Cerebellar nuclear complex (tissue), 1 donor: ENCODE measurements at regions not wholly inside any gene's neighbourhood (a gene's known extent, or its start where the extent isn't known, plus 50 kb on each side); places are given as distances from the start of the nearest gene placed in this dataset.
"Not testable (repeated sequence)": the region's sequence is repeated elsewhere in the genome, so short reads cannot be mapped to it uniquely, and the experiment has no call there.

Experiments
- DNase-seq, 2 experiments: peaks; one replicate each; lab custom pipeline; 2025; lab: John Stamatoyannopoulos, UW

DNA sequence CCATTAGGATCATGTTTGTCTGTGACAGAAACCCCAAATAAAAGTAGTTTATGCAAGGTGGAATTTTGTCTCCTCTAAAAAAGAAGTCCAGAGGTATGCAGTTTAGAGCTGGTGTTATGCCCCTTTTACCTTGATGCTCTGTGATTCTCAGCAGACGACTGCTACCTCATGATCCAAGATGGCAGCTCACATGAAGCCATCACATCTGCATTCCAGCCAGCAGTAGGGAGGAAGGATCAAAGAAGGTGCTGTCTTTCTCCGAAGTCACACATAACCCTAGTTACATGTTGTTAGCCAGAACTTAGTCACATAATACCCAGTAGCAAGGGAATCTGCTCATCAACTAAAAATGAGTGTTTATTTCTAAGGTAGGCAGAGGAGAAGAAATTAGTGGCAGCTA is 135.7 kb upstream of the HS3ST2 start:
- DNase-seq: no peak

DNA sequence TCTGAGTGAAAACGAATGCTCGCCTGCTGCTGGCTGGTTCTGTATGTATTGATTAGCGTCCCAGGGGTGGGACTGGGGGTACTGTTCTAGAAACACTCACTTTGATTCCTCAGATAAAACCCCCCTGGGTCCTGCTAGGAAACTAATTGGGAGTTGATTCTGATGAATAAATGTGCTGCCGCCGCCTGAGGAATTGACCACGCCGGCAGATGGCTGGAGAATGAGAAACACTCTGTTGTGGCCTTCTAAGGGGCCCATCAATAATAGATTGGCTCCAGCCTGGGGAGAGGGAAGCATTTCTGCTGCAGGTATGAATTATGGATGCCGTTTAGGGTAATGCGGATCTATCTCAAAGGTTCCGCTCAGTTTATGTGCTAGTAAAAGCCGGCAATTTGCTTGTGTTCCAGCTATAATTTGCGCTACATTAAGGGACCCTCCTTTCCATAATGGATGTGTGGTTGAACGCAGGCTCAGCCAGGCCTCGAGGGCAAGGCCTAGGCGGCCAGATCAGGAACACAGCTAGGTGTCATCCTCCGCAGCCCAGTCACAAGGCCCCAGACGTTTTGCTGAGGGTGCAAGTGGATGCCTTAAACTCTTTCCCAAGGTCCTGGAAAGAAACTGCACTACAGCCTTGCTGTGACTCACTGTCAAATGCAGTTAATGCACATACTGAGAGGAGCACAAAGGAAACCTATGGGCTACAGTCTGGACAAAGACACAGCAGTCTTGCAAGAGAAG is 132.2 kb upstream of the HS3ST2 start:
- no peak for DNase-seq

DNA sequence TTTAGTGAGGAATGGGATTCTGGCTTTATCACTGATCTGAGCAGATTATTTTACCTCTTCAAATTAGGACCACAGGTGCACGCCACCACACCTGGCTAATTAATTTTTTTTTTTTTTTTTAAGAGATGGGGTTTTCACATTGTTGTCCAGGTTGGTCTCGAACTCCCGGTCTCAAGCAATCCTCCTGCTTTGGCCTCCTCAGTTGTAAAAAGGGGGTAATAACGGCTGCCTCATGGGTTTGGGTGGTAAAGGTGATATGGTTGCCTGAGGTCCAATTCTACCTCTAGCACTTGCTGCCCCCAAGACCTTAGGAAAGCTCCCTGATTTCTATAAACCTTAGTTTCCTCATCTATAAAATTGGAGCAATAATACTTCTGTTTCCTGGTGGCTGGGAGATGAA is 130.7 kb upstream of the HS3ST2 start:
- no peak for DNase-seq

DNA sequence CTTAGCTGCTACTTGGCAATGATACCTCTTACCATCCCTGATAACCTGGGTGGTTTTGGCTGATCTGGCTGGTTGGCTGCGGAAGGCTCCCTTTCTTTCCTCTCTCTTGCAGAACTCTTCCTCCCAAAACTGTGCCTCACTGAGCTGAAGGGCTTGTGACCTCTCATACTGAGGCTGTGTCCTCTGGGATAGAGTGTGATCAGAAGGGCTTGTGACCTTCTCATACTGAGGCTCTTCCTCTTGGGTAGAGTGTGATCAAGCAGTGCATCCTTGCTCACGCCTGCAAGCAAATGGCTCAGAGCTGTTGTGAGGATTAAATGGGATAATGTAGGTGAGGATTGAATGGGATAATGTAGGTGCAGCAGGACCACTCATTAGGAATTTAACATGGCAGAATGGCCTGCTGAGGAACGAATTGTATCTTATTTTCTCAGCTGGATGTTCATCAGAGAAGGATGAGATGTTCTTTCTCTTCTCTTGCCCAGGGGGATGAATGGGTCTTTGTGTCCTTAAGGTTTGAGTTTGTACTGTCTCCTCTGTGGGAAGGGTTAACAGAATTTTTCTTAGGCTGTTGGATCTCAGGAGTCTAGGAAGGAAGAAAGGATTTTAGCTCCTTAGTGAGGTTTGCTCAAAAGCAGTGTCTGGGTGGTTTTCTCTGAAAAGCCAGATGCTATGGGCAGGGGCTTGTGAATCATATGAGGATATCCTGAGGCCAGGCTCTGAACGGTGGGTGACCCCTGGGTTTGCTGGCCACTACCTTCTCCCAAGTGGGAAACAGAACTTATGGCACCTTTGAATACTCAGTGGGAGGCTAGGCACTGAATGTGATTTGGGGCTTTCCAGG is 130.0 kb upstream of the HS3ST2 start:
- DNase-seq: no peak

DNA sequence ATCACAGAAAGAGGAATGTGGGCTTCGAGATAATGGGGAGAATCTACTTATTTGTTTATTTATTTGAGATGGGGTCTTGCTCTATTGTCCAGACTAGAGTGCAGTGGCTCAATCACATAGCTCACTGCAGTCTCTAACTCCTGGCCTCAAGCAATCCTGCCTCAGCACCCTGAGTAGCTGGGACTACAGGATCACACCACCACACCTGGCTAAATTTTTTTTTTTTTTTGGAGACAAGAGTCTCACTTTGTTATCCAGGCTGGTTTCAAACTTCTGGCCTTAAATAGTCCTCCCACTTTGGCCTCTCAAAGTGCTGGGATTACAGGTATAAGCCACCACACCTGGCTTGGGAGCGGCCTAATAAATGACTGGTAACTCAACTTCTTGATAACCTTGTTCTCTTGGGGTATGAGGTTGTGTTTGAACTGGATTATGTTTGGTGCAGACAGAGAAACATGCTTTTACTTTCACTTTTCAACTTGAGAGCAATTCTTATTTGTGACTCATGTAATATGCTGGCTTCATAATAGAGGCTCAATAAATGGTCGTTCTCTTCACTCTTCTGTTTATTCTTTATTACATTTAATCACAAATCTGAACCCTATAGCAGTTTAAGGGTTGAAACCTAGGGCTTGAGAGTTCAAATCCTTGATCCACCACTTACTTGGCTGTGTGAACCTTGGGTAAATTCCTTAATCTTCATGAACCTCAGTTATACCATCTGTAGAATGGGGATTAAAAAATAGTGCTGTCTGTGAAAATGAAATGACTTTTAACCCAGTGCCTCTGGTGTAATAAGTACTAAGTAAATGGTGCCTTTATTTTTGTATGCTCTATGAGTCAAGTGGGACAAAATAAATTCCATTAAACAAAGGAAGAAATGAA is 129.1 kb upstream of the HS3ST2 start:
- no peak for DNase-seq

DNA sequence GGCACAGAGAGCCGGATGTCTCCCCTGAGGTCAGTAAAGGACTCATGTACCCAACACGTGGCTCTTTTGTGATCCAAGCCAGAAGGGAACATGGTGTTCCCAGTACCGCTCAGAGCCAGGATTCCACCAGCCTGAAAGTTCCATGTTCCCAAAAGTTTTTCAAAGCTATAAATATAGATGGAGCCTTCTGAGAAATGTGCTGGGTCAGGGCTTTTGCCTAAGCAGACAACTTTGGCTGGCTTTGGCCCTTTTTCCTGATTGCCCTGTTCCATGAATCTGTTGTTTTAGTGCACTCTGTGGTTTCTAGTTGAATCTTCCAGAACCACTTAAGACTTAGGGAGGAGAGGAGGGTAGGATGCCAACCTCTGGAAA is 128.5 kb upstream of the HS3ST2 start:
- no peak for DNase-seq

DNA sequence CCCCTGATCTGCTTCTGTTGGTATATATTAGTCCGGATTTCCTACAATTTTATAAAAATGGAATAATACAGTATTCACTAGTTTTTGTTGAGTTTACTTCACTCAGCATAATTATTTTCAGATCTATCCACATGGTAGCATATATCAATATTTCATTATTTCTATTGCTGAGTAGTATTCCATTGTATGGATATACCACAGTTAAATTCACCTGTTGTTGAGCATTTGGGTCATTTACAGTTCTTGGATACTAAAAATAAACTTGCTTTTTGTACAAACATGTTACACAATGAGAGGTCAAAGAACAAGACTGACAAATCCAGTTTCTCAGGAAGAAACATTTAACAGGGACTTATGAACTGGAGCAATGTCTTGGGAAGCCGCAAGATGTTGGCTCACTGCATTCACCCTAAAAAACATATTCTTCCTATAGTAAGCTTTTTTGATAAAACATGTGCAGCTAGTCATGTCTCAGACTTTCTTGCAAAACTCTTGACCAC is 126.9 kb upstream of the HS3ST2 start:
- DNase-seq: no peak

DNA sequence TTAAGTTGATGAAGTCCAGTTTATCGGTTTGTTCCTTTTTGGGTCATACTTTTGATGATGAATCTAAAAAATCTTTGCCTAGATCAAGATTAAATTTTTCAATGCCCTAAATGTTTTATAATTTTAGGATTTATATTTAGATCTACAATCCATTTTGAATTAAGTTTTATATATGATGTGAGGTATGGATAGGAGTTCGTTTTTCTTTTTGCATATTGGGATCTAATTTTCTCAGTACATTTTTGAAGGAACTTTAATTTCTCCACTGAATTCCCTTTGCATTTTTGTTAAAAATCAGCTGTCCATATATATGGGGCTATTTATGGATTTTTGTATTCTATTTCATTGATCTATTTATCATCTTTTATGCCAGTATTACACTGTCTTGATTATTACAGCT is 125.5 kb upstream of the HS3ST2 start:
- DNase-seq: no peak

DNA sequence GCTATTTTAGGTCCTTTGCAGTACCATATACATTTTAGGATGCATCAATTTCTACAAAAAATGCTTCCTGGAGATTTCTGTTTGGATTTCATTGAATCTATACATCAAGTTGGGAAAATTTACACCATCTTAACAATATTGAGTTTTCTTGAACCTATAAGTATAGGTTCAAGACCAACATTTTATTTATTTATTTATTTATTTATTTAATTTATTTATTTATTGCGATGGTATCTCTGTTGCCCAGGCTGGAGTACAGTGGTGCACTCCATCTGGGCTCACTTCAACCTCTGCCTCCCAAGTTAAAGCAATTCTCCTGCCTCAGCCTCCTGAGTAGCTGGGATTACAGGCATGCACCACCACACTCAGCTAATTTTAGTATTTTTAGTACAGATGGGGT is 125.0 kb upstream of the HS3ST2 start:
- DNase-seq: no peak

DNA sequence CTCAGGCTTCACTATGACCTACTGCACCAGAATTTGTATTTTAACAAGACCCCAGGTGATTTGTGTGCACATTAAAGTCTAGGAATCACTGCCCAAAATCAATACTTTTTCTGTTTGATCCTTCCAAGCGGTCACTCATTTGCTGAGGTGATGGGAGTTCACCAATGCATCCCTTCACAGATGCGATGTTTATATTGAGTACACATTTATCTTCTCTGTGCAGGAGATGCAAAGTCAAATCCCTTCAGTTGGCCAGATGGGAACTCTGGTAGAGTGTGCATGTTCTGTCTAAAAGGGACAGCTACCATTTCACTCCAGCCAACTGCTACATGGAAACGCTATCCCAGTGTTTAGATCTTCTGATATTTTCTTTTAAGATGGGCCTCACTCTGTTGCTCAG is 122.6 kb upstream of the HS3ST2 start:
- no peak for DNase-seq

DNA sequence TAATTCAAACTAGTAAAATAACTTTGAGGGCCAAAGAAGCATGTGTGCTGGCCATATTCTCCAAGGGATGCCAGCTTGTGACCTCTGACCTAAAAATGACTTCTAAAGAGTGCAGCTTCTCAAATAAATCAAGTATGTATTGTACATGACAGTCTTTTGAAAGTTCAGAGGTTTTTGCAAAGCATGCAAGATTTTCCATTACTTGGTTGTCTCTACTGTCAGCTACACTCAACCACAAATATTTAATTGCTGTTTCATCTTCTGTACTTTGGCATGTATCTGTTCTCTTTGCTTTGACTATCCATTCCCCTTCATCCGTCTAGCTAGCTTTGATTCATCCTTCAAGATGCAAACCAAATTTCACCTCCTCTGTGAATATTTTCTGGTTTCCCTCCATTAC is 121.9 kb upstream of the HS3ST2 start:
- no peak for DNase-seq

DNA sequence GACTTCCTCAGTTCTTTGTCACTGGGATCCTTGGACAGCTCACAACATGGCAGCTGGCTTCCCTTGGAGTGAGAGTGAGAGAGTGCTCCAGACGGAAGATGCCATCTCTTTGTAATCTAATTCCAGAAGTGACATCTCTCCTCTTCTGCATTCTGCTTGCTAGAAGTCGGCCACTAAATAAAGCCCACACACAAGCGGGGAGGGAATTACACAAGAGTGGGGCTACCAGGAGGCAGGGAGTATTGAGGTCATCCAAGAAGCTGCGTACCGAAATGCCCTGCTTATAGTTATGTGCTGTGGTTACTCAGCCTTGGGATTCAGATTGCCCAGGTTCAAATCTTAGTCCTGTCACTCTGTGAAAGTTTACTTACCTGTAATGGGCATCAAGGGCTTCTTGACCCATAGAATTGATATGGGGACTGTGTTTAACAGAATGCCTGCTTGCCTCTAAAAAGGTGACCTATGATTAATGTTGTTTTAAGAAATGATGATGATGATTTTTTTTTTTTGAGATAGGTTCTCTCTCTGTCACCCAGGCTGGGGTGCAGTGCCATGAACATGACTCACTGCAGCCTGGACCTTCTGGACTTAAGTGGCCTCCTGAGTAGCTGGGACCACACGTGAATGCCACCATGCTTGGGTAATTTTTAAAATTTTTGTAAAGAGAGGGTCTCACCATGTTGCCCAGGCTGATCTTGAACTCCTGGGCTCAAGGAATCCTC is 120.9 kb upstream of the HS3ST2 start:
- no peak for DNase-seq

DNA sequence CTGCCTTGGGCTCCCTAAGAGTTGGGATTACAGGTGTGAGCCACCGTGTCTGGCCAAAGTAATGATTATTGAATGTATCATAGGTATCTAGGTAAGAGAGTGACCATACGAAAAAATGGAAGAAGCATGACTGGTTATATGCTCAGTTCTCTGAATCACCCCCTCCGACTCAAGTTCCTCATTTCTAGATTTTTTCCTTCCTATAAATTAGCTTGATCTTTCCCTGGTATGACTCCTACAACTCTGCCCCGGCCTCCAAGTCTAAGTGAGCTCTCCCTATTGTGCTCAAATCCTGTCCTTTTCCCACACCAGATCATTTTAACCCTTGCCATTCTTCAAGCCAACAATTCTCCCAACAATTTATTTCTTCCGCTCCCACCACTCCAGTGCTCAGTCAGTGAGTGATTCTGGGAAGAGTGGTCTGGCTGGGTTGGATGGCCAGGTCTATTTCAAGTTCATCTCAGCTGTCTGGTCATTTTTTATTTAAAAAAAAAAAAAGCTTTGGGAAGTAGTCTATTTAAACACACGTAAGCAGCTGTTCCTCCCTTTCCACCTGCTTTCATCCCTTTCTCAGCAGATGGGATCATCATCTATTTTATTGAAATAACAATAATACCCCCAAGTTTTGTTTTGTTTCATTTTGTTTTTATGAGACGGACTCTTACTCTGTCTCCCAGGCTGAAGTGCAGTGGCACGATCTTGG is 120.2 kb upstream of the HS3ST2 start:
- DNase-seq: no peak

DNA sequence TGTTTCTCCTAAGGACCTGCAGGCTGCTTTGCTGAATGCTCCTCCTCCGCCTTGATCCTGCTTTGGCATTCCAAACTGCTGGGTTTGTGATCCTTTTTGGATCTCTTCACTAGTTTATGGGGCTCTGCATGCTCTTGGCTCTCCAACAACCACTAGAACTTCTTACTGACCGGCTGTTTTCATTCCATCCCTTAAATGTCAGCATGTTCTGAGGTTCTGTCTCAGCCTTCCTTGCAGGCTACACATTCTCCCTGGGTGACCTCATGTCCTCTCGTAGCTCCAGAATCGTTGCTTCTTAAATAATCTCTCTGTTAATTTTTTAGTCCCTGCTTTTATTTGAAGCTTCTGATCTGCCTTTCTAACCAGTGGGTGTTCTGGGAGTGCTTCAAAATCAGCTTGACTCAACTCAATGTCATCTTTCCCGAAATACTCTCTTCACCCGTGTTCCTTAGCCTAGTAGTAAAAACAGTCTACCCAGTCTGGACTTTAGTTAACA is 119.0 kb upstream of the HS3ST2 start:
- no peak for DNase-seq

DNA sequence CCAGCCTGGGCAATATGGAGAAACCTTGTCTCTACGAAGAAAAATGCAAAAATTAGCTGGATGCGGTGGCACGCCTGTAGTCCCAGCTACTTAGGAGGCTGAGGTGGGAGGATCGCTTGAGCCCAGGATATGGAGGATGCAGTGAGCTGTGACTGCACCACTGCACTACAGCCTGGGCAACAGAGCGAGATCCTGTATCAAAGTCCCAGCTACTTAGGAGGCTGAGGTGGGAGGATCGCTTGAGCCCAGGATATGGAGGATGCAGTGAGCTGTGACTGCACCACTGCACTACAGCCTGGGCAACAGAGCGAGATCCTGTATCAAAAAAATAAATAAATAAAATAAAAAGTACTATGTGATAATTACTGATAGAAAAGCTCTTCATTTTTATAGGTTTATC is 118.2 kb upstream of the HS3ST2 start:
- not testable (repeated sequence) for DNase-seq

DNA sequence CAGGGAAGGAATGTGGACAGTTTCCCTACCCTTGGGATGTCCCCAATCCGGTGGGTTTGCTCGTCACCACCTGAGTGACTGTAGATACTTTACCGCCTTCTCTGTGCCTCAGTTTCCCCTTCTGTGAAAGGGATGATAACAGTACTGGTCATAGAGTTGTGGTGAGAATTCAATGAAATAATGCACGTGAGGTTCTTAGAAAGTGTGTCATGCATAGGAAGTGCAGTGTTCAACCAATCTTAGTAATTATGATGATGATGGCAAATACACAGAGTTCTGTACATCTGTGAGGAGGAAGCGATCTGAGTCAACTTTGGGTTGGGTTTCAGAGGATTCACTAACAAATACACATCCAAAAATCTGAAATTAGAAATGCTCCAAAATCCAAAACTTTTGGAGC is 114.6 kb upstream of the HS3ST2 start:
- no peak for DNase-seq

DNA sequence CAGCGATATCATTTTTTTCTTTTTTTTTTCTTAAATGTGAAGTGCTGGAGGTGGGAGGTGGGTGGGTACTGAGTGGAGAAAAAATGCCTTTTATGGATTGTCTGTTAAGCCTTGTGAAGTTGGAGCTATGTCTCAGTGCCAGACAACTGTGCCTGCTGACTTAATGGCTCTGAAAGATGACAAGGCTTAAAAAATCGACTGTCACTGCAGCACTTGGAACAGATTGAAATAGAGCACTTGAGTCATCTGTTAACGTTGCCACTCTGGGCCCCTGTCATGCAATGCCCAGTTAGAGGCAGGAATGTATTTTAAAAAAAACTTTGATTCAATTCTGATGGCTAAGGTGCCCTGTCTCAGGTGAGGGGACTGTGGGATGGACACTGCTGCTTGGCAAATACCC is 108.2 kb upstream of the HS3ST2 start:
- DNase-seq: no peak

DNA sequence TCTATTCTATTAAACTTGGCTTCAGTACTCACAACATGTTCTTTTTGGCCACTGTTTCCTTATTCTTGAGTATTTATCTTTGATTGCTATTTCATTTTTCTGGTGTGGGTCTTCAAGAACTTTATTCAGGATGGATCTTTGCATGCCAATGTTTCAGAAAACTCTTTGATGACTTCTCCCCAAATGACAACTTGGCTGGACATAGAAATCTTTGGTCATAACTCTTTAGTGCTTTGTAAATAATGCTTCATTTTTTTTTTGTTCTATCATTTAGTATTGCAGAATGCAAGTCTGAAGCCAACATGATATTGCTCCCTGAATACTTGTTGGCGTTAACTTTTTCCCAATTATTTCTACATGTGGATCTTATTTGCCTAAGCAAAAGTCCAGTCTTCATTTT is 103.6 kb upstream of the HS3ST2 start:
- no peak for DNase-seq

DNA sequence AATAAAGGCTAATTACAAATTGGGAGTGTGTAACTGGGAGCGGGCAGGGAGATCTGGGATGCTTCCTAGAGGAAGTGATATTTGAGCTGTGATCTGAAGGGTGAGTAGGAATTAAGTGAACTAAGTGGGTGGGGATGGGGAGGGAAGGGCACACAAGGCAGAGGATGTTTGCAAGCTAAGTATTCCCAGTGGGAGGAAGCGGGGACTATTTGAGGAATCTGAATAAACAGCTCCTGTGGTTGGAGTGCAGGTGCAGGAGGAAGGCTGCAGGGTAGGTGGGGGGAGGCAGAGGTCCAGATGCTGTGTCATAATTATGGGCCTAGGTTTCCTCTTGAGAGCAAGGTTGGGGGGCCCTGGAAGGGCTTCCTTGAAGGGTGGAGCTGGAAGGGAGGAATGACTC is 102.1 kb upstream of the HS3ST2 start:
- DNase-seq: no peak

DNA sequence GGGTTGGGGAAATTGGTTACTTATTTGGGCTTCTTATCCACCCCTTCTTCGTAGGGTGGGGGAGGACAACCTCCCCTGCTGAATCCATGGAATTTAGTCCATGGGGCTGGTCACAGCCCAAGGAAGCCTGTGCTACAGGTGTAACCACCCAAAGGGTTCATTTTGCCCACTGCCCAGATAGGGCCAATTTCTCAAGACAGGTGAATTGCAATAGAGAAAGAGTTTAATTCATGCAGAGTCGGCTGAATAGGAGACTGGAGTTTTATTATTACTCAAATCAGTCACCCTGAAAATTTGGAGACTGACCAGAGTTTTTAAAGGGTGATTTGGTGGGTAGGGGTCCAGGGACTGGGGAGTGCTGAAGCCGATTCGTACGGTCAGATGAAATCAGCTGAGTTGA is 101.5 kb upstream of the HS3ST2 start:
- DNase-seq: no peak

DNA sequence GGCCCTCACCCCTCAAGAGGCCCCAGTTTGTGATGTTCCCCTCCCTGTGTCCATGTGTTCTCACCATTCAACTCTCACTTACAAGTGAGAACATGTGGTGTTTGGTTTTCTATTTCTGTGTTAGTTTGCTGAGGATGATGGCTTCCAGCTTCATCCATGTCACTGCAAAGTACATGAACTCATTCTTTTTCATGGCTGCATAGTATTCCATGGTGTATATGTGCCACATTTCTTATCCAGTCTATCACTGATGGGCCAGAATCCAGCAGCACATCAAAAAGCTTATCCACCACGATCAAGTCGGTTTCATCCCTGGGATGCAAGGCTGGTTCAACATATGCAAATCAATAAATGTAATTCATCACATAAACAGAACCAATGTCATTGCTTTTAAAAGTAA is 95.4 kb upstream of the HS3ST2 start:
- DNase-seq: not testable (repeated sequence)
